Esophagus (tissue), 2 donors: ENCODE measurements at regions not wholly inside any gene's neighbourhood (a gene's known extent, or its start where the extent isn't known, plus 50 kb on each side); places are given as distances from the start of the nearest gene placed in this dataset.

Source experiments
- H3K27ac ChIP-seq, 2 donors: one replicate each; pipeline ENCODE4 v1.5.1; 2013; ENCODE audit warnings: low read depth in 2 of 2, mild to moderate bottlenecking in 2 of 2, inconsistent platforms in 1 of 2, low read length in 1 of 2, moderate library complexity in 1 of 2
- H3K27me3 ChIP-seq, 2 donors: one replicate each; pipeline ENCODE4 v1.6.1; 2013; ENCODE audit warnings: low read length in 2 of 2, control low read depth in 1 of 2, mild to moderate bottlenecking in 1 of 2; ENCODE audit not compliant: insufficient read depth in 2 of 2, control insufficient read depth in 1 of 2
- H3K36me3 ChIP-seq, 2 donors: one replicate each; pipeline ENCODE4 v1.6.1; 2013; ENCODE audit warnings: low read length in 1 of 2; ENCODE audit not compliant: control insufficient read depth in 2 of 2, insufficient read depth in 2 of 2
- H3K4me1 ChIP-seq, 2 donors: one replicate each; pipeline ENCODE4 v1.6.1; 2013; ENCODE audit warnings: low read length in 1 of 2; ENCODE audit not compliant: control insufficient read depth in 2 of 2, insufficient read depth in 2 of 2
- H3K4me3 ChIP-seq, 2 donors: one replicate each; pipeline ENCODE4 v1.5.1; 2013; ENCODE audit warnings: low read length in 2 of 2, mild to moderate bottlenecking in 2 of 2, low read depth in 1 of 2, moderate library complexity in 1 of 2
- H3K9me3 ChIP-seq, 2 donors: one replicate each; pipeline ENCODE4 v1.6.1; 2013; ENCODE audit warnings: mild to moderate bottlenecking in 2 of 2, low read depth in 1 of 2, low read length in 1 of 2, moderate library complexity in 1 of 2; ENCODE audit not compliant: control insufficient read depth in 2 of 2, insufficient read depth in 1 of 2
- WGBS, 2 donors: extraction: QIAGEN DNeasy Blood & Tissue Kit; methylation state at CpG; one replicate each; pipeline ENCODE4 v1.1.7; 2013; 5-methylcytosine and 5-hydroxymethylcytosine counted together
- donor health status: healthy with polysubstance abuse.
- donor health status: Bipolar disorder and iron deficiency.

- no peak overlapping the region for H3K27ac ChIP-seq
- no peaks in the 10 kb centered on the region for H3K36me3 ChIP-seq
- H3K27me3 ChIP-seq, result no peaks in the 10 kb centered on the region
- no peaks in the 10 kb centered on the region for H3K9me3 ChIP-seq
- no peaks in the 10 kb centered on the region for H3K4me1 ChIP-seq
- WGBS, 2 donors, result 52 to 53% methylated on average over 2 of the region's 2 CpGs
- no peak overlapping the region for H3K4me3 ChIP-seq
These were observed 775.9 kb upstream of the KLHL1 start for GRCh38 chr13:70884196-70884595.

- Histone ChIP-seq H3K9me3 (no peaks in the 10 kb centered on the region), H3K4me1 (no peaks in the 10 kb centered on the region), H3K4me3 (no peak overlapping the region), H3K27ac (no peak overlapping the region), H3K36me3 (no peaks in the 10 kb centered on the region), H3K27me3 (no peaks in the 10 kb centered on the region)
- 64 to 68% methylated on average over 3 of the region's 3 CpGs for WGBS, 2 donors
These were observed 766.4 kb upstream of the KLHL1 start for GRCh38 chr13:70874636-70875035.

GRCh38 chr13:70864731-70865130 lies 756.5 kb upstream of the KLHL1 start:
- H3K9me3 ChIP-seq, result peaks cover 0 to 6% of the 10 kb centered on the region in 2 donors
- WGBS, 2 donors, result 81 to 85% methylated on average over 2 of the region's 2 CpGs
- H3K36me3 ChIP-seq, result no peaks in the 10 kb centered on the region
- no peaks in the 10 kb centered on the region for H3K27me3 ChIP-seq
- H3K4me1 ChIP-seq, result no peaks in the 10 kb centered on the region
- H3K4me3 ChIP-seq, result no peak overlapping the region
- H3K27ac ChIP-seq, result no peak overlapping the region

- no peaks in the 10 kb centered on the region for H3K36me3 ChIP-seq
These were observed 748.5 kb upstream of the KLHL1 start for GRCh38 chr13:70856711-70857110.

GRCh38 chr13:70856025-70856424 lies 747.8 kb upstream of the KLHL1 start:
- 90 to 95% methylated on average over 2 of the region's 2 CpGs for WGBS, 2 donors
- no peaks in the 10 kb centered on the region for H3K4me1 ChIP-seq
- no peak overlapping the region for H3K4me3 ChIP-seq
- no peaks in the 10 kb centered on the region for H3K36me3 ChIP-seq
- no peak overlapping the region for H3K27ac ChIP-seq
- H3K27me3 ChIP-seq, result no peaks in the 10 kb centered on the region
- H3K9me3 ChIP-seq, result peaks cover 0 to 6% of the 10 kb centered on the region in 2 donors

More at GRCh38 chr13:70856711-70857110, 748.5 kb upstream of the KLHL1 start:
- no peak overlapping the region for H3K4me3 ChIP-seq
- no peak overlapping the region for H3K27ac ChIP-seq
- peaks cover 0 to 6% of the 10 kb centered on the region in 2 donors for H3K9me3 ChIP-seq
- no peaks in the 10 kb centered on the region for H3K27me3 ChIP-seq
- WGBS, 2 donors, result 42 to 62% methylated on average over 3 of the region's 3 CpGs
- H3K4me1 ChIP-seq, result no peaks in the 10 kb centered on the region

GRCh38 chr13:70849222-70849621 lies 741.0 kb upstream of the KLHL1 start:
- peaks cover 3 to 9% of the 10 kb centered on the region in 2 donors for H3K9me3 ChIP-seq
- H3K4me3 ChIP-seq, result no peak overlapping the region
- H3K4me1 ChIP-seq, result no peaks in the 10 kb centered on the region
- H3K27ac ChIP-seq, result no peak overlapping the region
- no peaks in the 10 kb centered on the region for H3K27me3 ChIP-seq
- no peaks in the 10 kb centered on the region for H3K36me3 ChIP-seq
- WGBS, 2 donors, result 45 to 62% methylated on average over 4 of the region's 4 CpGs

GRCh38 chr13:70844391-70845108 lies 736.3 kb upstream of the KLHL1 start:
- no peaks in the 10 kb centered on the region for H3K27me3 ChIP-seq
- no peaks in the 10 kb centered on the region for H3K36me3 ChIP-seq
- no peak overlapping the region for H3K4me3 ChIP-seq
- H3K4me1 ChIP-seq, result no peaks in the 10 kb centered on the region
- 78 to 84% methylated on average over 7 of the region's 7 CpGs for WGBS, 2 donors
- H3K9me3 ChIP-seq, result peaks cover 11 to 20% of the 10 kb centered on the region in 2 donors
- H3K27ac ChIP-seq, result no peak overlapping the region

- Histone ChIP-seq H3K27me3 (no peaks in the 10 kb centered on the region), H3K36me3 (no peaks in the 10 kb centered on the region), H3K27ac (no peak overlapping the region), H3K4me1 (no peaks in the 10 kb centered on the region), H3K4me3 (no peak overlapping the region), H3K9me3 (peaks cover 11 to 20% of the 10 kb centered on the region in 2 donors)
- 81 to 84% methylated on average over 5 of the region's 5 CpGs for WGBS, 2 donors
These were observed 733.9 kb upstream of the KLHL1 start for GRCh38 chr13:70842062-70842644.

- peaks cover 11 to 20% of the 10 kb centered on the region in 2 donors for H3K9me3 ChIP-seq
- H3K36me3 ChIP-seq, result no peaks in the 10 kb centered on the region
- WGBS, 2 donors, result 81 to 84% methylated on average over 12 of the region's 12 CpGs
- H3K4me3 ChIP-seq, result no peak overlapping the region
- no peaks in the 10 kb centered on the region for H3K27me3 ChIP-seq
- H3K4me1 ChIP-seq, result no peaks in the 10 kb centered on the region
- no peak overlapping the region for H3K27ac ChIP-seq
These were observed 733.2 kb upstream of the KLHL1 start for GRCh38 chr13:70841240-70842061.
